Endodermal cell (in vitro differentiated cells): ENCODE measurements at regions not wholly inside any gene's neighbourhood (a gene's known extent, or its start where the extent isn't known, plus 50 kb on each side); places are given as distances from the start of the nearest gene placed in this dataset.

Experiments
- DNase-seq: peaks from one replicate; pipeline ENCODE4 v3.0.0-alpha.2; 2017
- H3K27ac ChIP-seq: 2 replicates; pipeline ENCODE4 v1.5.1; 2013; ENCODE audit warnings: mild to moderate bottlenecking, low read depth, low read length, moderate library complexity
- H3K27me3 ChIP-seq: 2 replicates; pipeline ENCODE4 v1.6.1; 2013; ENCODE audit warnings: mild to moderate bottlenecking, low read length, moderate library complexity; ENCODE audit not compliant: insufficient read depth, control insufficient read depth, poor library complexity, severe bottlenecking
- H3K36me3 ChIP-seq: 2 replicates; pipeline ENCODE4 v1.7.0; 2013; ENCODE audit warnings: mild to moderate bottlenecking, low read length, moderate library complexity; ENCODE audit not compliant: control insufficient read depth, insufficient read depth
- H3K4me1 ChIP-seq: one replicate; pipeline ENCODE4 v1.7.0; 2013; ENCODE audit warnings: low read length; ENCODE audit not compliant: control insufficient read depth, insufficient read depth
- H3K4me3 ChIP-seq: 2 replicates; pipeline ENCODE4 v1.5.1; 2013; ENCODE audit warnings: mild to moderate bottlenecking, low read length, moderate library complexity
- H3K9ac ChIP-seq: 2 replicates; pipeline ENCODE4 v1.6.1; 2013; ENCODE audit warnings: mild to moderate bottlenecking, low read length, moderate library complexity; ENCODE audit not compliant: poor library complexity, severe bottlenecking; ENCODE audit errors: extremely low read depth
- H3K9me3 ChIP-seq: 2 replicates; pipeline ENCODE4 v1.6.1; 2013; ENCODE audit warnings: mild to moderate bottlenecking, low read length, moderate library complexity; ENCODE audit not compliant: control insufficient read depth
- H3K27ac Mint-ChIP-seq: 2 replicates; pipeline ENCODE4 v1.8.0; 2020; ENCODE audit warnings: mixed read lengths
- H3K27me3 Mint-ChIP-seq: 2 replicates; pipeline ENCODE4 v1.8.0; 2021; ENCODE audit warnings: mild to moderate bottlenecking, mixed read lengths; ENCODE audit not compliant: insufficient read depth
- H3K36me3 Mint-ChIP-seq: 2 replicates; pipeline ENCODE4 v1.8.0; 2020; ENCODE audit warnings: low read depth, mixed read lengths
- H3K4me1 Mint-ChIP-seq: 2 replicates; pipeline ENCODE4 v1.8.0; 2020; ENCODE audit warnings: mixed read lengths
- H3K4me3 Mint-ChIP-seq: 2 replicates; pipeline ENCODE4 v1.8.0; 2020; ENCODE audit warnings: mild to moderate bottlenecking, moderate library complexity, mixed read lengths
- H3K9me3 Mint-ChIP-seq: 2 replicates; pipeline ENCODE4 v1.8.0; 2020; ENCODE audit warnings: mild to moderate bottlenecking, mixed read lengths
- WGBS, 2 experiments: methylation state at CpG; one replicate each; pipeline versions ENCODE4 v1.1.5 to v1.1.7; 2013; ENCODE audit warnings: missing lambda C conversion rate in 2 of 2, mixed read lengths in 1 of 2; ENCODE audit not compliant: insufficient coverage in 1 of 2, insufficient read length in 1 of 2; 5-methylcytosine and 5-hydroxymethylcytosine counted together
- TF ChIP-seq, protein P1 (sequence below): fragments of 200-600 bp; sonication (generic); conservative IDR thresholded peaks from 2 replicates; pipeline ENCODE4 v1.5.0; 2021; ENCODE audit warnings: antibody characterized with exemption, mild to moderate bottlenecking

DNA sequence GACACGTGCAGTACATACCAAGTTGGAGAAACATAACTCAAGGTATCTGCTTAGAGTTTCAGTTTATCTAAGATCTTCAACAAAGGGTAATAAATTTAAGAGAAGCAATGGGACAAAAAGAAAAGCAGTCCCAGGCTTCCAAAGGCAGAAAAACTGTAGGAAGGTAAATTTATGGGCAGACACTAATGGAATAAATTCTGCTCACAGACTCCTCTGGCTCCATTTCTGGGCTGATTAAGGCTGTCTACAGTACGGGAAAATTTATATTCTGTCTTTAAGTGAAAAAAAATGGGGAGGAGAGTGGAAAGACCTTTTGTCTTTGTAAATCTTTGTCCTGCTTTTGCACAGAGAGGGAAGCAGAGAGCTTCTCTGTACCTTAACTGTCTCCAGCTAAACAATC is 587.5 kb upstream of the IGFBP3 start:
- Mint-ChIP-seq H3K36me3 (no peaks in the 10 kb centered on the region), H3K27ac (no peak overlapping the region), H3K4me1 (peaks cover 11% of the 10 kb centered on the region), H3K9me3 (peaks cover 13% of the 10 kb centered on the region), H3K4me3 (no peak overlapping the region), H3K27me3 (no peaks in the 10 kb centered on the region)
- TF ChIP-seq, protein P1, sequence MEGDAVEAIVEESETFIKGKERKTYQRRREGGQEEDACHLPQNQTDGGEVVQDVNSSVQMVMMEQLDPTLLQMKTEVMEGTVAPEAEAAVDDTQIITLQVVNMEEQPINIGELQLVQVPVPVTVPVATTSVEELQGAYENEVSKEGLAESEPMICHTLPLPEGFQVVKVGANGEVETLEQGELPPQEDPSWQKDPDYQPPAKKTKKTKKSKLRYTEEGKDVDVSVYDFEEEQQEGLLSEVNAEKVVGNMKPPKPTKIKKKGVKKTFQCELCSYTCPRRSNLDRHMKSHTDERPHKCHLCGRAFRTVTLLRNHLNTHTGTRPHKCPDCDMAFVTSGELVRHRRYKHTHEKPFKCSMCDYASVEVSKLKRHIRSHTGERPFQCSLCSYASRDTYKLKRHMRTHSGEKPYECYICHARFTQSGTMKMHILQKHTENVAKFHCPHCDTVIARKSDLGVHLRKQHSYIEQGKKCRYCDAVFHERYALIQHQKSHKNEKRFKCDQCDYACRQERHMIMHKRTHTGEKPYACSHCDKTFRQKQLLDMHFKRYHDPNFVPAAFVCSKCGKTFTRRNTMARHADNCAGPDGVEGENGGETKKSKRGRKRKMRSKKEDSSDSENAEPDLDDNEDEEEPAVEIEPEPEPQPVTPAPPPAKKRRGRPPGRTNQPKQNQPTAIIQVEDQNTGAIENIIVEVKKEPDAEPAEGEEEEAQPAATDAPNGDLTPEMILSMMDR, result no peak
- Histone ChIP-seq H3K4me1 (peaks cover 10% of the 10 kb centered on the region), H3K4me3 (no peak overlapping the region), H3K27me3 (peaks cover 13% of the 10 kb centered on the region), H3K36me3 (no peaks in the 10 kb centered on the region), H3K9me3 (no peaks in the 10 kb centered on the region), H3K27ac (no peak overlapping the region), H3K9ac (no peak overlapping the region)
- DNase-seq, result no peak
- WGBS, 2 experiments, result 94 to 100% methylated on average over 1 to 2 of the region's 2 CpGs

DNA sequence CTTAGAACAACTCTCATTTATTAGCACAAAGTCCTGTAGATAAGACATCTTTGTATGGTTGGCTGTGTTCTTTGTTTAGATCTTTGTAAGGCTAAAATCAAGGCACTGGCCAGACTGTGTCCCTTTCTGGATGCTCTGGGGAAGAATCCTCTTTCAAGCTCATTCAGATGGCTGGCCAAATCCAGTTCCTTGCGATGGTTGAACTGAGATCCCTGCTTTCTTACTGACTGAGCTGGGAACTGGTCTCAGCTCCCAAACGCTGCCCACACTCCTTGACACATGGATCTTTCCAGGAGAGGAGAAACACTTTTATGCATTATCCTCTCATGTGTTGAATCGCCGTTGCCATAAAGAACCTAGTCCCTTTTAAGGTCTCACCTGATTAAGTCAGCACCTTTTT is 586.5 kb upstream of the IGFBP3 start:
- no peaks in the 10 kb centered on the region for H3K9me3 ChIP-seq
- peaks cover 4% of the 10 kb centered on the region for H3K4me1 ChIP-seq
- no peaks in the 10 kb centered on the region for H3K36me3 ChIP-seq
- no peak overlapping the region for H3K27ac Mint-ChIP-seq
- no peak overlapping the region for H3K4me3 Mint-ChIP-seq
- H3K27me3 Mint-ChIP-seq, result no peaks in the 10 kb centered on the region
- 94 to 100% methylated on average over 1 to 4 of the region's 4 CpGs for WGBS, 2 experiments
- H3K9me3 Mint-ChIP-seq, result peaks cover 17% of the 10 kb centered on the region
- H3K4me3 ChIP-seq, result no peak overlapping the region
- H3K27me3 ChIP-seq, result peaks cover 13% of the 10 kb centered on the region
- DNase-seq, result no peak
- no peak overlapping the region for H3K9ac ChIP-seq
- peaks cover 1% of the 10 kb centered on the region for H3K4me1 Mint-ChIP-seq
- H3K27ac ChIP-seq, result no peak overlapping the region
- TF ChIP-seq, protein P1, result no peak
- no peaks in the 10 kb centered on the region for H3K36me3 Mint-ChIP-seq

DNA sequence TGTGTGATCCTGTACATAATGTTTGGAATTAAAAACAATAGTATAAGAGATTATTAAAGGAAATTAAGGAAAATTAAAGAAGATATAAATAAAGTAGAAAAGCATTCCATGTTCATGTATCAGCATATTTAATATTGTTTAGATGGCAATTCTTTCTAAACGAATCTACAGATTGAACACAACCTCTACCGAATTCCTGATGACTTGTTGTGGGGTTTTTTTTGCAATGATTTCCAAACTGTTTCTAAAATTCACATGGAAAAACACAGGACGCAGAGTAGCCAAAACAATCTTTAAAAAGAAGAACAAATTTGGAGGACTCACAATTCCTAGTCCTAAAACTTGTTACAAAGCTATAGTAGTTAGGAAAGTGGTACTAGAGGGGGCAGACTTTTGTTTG is 573.4 kb upstream of the IGFBP3 start:
- TF ChIP-seq, protein P1, result no peak
- Histone ChIP-seq H3K27ac (no peak overlapping the region), H3K4me1 (no peaks in the 10 kb centered on the region), H3K9me3 (no peaks in the 10 kb centered on the region), H3K27me3 (no peaks in the 10 kb centered on the region), H3K9ac (no peak overlapping the region), H3K36me3 (no peaks in the 10 kb centered on the region), H3K4me3 (no peak overlapping the region)
- 95 to 100% methylated on average over 2 to 3 of the region's 3 CpGs for WGBS, 2 experiments
- no peak overlapping the region for H3K4me3 Mint-ChIP-seq
- no peak for DNase-seq
- no peak overlapping the region for H3K27ac Mint-ChIP-seq
- H3K4me1 Mint-ChIP-seq, result no peaks in the 10 kb centered on the region
- peaks cover 8% of the 10 kb centered on the region for H3K9me3 Mint-ChIP-seq
- H3K36me3 Mint-ChIP-seq, result no peaks in the 10 kb centered on the region
- no peaks in the 10 kb centered on the region for H3K27me3 Mint-ChIP-seq
